Activated CD8-positive, alpha-beta T cell treated with anti-CD3 and anti-CD28 coated beads for 36 hours (primary cell): ENCODE measurements at regions not wholly inside any gene's neighbourhood (a gene's known extent, or its start where the extent isn't known, plus 50 kb on each side); places are given as distances from the start of the nearest gene placed in this dataset.

ENCODE experiments used
- ATAC-seq: fragments of 200-7000 bp; cut with Tn5 transposase; one replicate; pipeline ENCODE4 v1.10.0; 2021; ENCODE audit warnings: mild to moderate bottlenecking, moderate library complexity
- CTCF ChIA-PET: fragments of 350-600 bp; sonication (Branson Sonifier 250); formaldehyde crosslinking; loops from one replicate; lab custom pipeline; 2021; ENCODE audit warnings: antibody characterized with exemption; lab: Charles Lee
- POLR2A ChIA-PET: fragments of 350-600 bp; sonication (Branson Sonifier 250); formaldehyde crosslinking; loops from one replicate; lab custom pipeline; 2021; ENCODE audit warnings: antibody characterized with exemption; lab: Charles Lee
- DNase-seq: peaks from one replicate; pipeline ENCODE4 v3.0.0-alpha.2; 2020
- H3K27ac Mint-ChIP-seq: one replicate; pipeline ENCODE4 v1.8.0; 2021; ENCODE audit warnings: mild to moderate bottlenecking, mixed read lengths
- H3K27me3 Mint-ChIP-seq: one replicate; pipeline ENCODE4 v1.8.0; 2021; ENCODE audit warnings: mixed read lengths
- H3K36me3 Mint-ChIP-seq: one replicate; pipeline ENCODE4 v1.8.0; 2021; ENCODE audit warnings: low read depth, mixed read lengths
- H3K4me1 Mint-ChIP-seq: one replicate; pipeline ENCODE4 v1.8.0; 2021; ENCODE audit warnings: low read depth, mixed read lengths
- H3K4me3 Mint-ChIP-seq: one replicate; pipeline ENCODE4 v1.8.0; 2021; ENCODE audit warnings: mild to moderate bottlenecking, moderate library complexity, mixed read lengths
- H3K9me3 Mint-ChIP-seq: one replicate; pipeline ENCODE4 v1.8.0; 2021; ENCODE audit warnings: mixed read lengths
- intact Hi-C: fragments of 100-400 bp; cut with micrococcal nuclease; formaldehyde crosslinking; loops from one replicate; pipeline ENCODE4 v1.10.0; 2022
- TF ChIP-seq, protein P1 (sequence below): fragments of 200-600 bp; IDR thresholded peaks from one replicate; pipeline ENCODE4 v1.8.0; 2022; ENCODE audit warnings: antibody characterized with exemption, mild to moderate bottlenecking

DNA sequence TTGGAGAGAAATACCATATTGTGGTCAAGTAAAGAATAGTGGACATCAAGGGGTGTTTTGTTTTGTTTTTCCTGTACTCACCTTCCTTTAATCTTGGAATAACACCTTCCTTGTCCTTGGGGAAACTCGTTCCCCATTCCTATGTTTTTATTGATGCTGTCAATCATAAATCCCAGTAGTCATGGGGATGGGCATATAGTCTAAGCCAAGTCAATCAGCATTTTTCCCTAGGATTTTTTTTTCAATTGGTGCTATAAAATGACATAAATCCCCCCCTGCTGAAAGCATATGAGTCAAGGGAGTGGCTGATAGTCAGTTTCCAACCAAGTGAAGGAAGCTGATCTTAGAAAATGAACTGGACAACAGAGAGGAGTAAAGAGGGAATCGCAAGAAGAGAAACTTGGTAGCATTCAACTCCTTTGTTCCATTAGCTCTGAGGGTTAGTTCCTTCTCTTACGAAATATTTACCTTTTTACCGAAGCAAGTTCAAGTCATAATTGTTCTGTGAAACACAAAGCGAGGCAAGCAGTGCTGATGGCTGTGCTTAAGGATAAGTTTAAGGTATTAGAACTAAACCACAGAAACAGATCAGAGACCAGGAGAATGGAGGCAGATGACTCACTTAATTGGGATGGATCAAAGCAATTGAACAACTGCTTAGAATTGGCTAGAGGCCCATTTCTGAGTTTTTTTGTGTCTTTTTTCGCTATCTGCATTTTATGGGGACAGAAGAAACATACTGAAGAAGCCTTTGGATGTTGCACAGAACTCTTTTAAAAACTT, 218.6 kb downstream of the SEMA6A start:
- intact Hi-C loops: no loop called here
- no peak for DNase-seq
- H3K36me3 Mint-ChIP-seq: peaks cover 23% of the 10 kb centered on the region
- H3K9me3 Mint-ChIP-seq: peaks cover 5% of the 10 kb centered on the region
- no peak overlapping the region for H3K27ac Mint-ChIP-seq
- H3K27me3 Mint-ChIP-seq: no peaks in the 10 kb centered on the region
- TF ChIP-seq, protein P1, sequence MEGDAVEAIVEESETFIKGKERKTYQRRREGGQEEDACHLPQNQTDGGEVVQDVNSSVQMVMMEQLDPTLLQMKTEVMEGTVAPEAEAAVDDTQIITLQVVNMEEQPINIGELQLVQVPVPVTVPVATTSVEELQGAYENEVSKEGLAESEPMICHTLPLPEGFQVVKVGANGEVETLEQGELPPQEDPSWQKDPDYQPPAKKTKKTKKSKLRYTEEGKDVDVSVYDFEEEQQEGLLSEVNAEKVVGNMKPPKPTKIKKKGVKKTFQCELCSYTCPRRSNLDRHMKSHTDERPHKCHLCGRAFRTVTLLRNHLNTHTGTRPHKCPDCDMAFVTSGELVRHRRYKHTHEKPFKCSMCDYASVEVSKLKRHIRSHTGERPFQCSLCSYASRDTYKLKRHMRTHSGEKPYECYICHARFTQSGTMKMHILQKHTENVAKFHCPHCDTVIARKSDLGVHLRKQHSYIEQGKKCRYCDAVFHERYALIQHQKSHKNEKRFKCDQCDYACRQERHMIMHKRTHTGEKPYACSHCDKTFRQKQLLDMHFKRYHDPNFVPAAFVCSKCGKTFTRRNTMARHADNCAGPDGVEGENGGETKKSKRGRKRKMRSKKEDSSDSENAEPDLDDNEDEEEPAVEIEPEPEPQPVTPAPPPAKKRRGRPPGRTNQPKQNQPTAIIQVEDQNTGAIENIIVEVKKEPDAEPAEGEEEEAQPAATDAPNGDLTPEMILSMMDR: no peak
- ATAC-seq: no peak
- no peak overlapping the region for H3K4me3 Mint-ChIP-seq
- H3K4me1 Mint-ChIP-seq: peaks cover 4% of the 10 kb centered on the region
- POLR2A ChIA-PET: no interaction called here
- CTCF ChIA-PET: no interaction called here

DNA sequence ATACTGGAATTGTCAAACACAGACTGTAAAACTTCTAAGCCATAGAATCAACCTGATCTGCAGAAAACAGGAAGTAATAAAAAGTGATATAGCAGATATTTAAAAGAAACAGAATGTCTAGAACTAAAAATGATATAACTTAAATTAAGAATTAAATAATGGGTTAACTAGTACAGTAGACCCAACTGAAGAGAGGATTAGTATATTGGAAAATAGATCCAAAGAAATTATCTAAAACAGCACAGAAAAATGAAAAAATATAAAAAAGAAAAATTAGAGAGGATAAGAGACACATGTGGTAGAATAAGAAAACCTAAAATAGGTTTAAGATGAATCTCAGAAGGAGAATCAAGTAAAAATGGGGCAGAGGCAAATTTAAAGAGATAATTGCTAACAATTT, 219.9 kb downstream of the SEMA6A start:
- no peak overlapping the region for H3K27ac Mint-ChIP-seq
- CTCF ChIA-PET: no interaction called here
- POLR2A ChIA-PET: no interaction called here
- H3K4me3 Mint-ChIP-seq: no peak overlapping the region
- H3K36me3 Mint-ChIP-seq: peaks cover 31% of the 10 kb centered on the region
- no peaks in the 10 kb centered on the region for H3K27me3 Mint-ChIP-seq
- peaks cover 4% of the 10 kb centered on the region for H3K4me1 Mint-ChIP-seq
- TF ChIP-seq, protein P1: no peak
- no peak for ATAC-seq
- intact Hi-C loops: no loop called here
- H3K9me3 Mint-ChIP-seq: peaks cover 12% of the 10 kb centered on the region
- no peak for DNase-seq

DNA sequence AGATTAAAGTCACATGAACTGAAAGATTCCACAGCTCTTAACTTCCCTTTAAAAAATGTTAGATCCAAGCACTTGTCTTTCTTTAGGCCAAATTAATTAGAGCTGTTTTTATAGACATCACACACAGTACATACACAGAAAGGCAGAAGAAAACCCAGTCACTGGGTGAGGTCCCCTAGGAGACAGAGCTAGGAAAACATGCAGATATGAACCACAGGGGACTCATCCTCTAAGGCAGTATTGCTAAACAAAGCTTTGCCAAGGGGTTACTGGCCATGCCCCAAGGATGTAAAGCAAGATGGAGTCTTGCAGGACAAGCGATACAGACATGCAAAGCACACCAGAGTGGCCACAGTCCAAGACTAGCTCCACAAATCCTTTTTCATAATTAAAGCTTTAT, 227.0 kb downstream of the SEMA6A start:
- TF ChIP-seq, protein P1: no peak
- Mint-ChIP-seq H3K27me3 (no peaks in the 10 kb centered on the region), H3K9me3 (peaks cover 28% of the 10 kb centered on the region), H3K36me3 (peaks cover 41% of the 10 kb centered on the region), H3K4me3 (no peak overlapping the region), H3K27ac (no peak overlapping the region), H3K4me1 (no peaks in the 10 kb centered on the region)
- no peak for DNase-seq
- intact Hi-C loops: no loop called here
- no peak for ATAC-seq
- ChIA-PET POLR2A (no interaction called here), CTCF (no interaction called here)

DNA sequence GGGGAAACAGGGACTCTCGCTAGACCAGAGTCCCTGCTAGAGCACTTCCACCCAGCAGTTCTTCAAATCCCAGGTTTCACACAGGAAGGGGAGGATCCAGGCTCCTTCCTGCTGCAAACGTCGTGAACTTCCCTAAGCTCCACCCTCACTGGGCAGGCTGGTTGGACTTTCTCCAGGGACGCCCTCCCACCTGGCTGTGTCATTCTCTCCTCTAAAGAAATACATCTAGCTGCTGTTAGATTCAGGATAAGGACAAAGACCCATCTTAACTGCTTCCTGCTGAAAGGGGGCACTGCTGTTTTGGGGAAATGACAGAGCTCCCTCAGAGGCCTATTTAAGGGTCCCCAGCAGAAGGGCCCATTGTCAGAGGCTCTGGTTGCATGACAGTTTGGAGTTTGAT, 230.7 kb downstream of the SEMA6A start:
- Mint-ChIP-seq H3K27me3 (no peaks in the 10 kb centered on the region), H3K9me3 (peaks cover 25% of the 10 kb centered on the region), H3K36me3 (peaks cover 26% of the 10 kb centered on the region), H3K4me3 (no peak overlapping the region), H3K4me1 (no peaks in the 10 kb centered on the region), H3K27ac (no peak overlapping the region)
- DNase-seq: no peak
- no peak for ATAC-seq
- CTCF ChIA-PET: no interaction called here
- intact Hi-C loops: no loop called here
- POLR2A ChIA-PET: no interaction called here
- TF ChIP-seq, protein P1: no peak
